ENCODE measurements at regions not wholly inside any gene's neighbourhood (a gene's known extent, or its start where the extent isn't known, plus 50 kb on each side); places are given as distances from the start of the nearest gene placed in this dataset.

DNA sequence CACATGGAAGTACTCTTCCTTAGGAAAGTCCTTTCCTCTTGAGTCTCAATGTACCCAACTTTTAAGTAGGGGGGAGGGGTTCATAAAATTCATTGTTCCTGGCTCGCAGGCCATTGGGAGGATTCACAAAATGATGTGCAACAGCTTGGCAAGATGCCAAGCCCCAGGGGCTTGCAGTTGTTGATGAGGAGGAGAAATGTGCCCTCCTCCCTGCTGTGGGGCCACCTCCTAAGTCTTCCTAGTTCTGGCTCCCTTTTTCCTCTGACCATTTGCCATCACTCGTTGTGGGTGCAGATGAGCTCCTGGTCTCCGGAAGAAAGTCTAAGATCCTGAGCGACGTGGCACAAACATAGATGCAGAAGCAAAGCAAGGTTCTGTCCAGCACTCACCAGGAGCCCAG, 435.4 kb downstream of the EIPR1 start:
- TF ChIP-seq CTCF (IDR thresholded peaks at IDR 0.05; ENCODE audit: insufficient read depth, low read length, poor library complexity, severe bottlenecking) = no peak
- no peak for TF ChIP-seq EZH2phosphoT487 (conservative IDR thresholded peaks at IDR 0.05; ENCODE audit: low read length)

Data from SU-DHL-6 (cell line).